GM12878 (cell line): ENCODE measurements at regions not wholly inside any gene's neighbourhood (a gene's known extent, or its start where the extent isn't known, plus 50 kb on each side); places are given as distances from the start of the nearest gene placed in this dataset.

Source experiments
- BHLHE40 ChIP-seq, 2 experiments: fragments of 450-650 bp in 1 of 2; IDR thresholded peaks; 2 replicates each; pipeline ENCODE4 v1.6.1; 2011 to 2017; ENCODE audit warnings: low read depth in 2 of 2, borderline replicate concordance in 1 of 2, improper control_type of control experiment in 1 of 2, low read length in 1 of 2, mild to moderate bottlenecking in 1 of 2
- BRCA1 ChIP-seq: IDR thresholded peaks from 2 replicates; pipeline ENCODE4 v1.6.1; 2011; ENCODE audit warnings: low read depth, low read length, improper control_type of control experiment
- CBFB ChIP-seq: IDR thresholded peaks from 2 replicates; pipeline ENCODE4 v1.6.1; 2016; ENCODE audit warnings: antibody characterized with exemption, low read depth
- CTCF ChIP-seq, 3 experiments: IDR thresholded peaks in 2 of 3; conservative IDR thresholded peaks in 1 of 3; 2 replicates each; pipeline ENCODE4 v1.5.1; 2011; ENCODE audit warnings: low read depth in 3 of 3, low read length in 3 of 3, mild to moderate bottlenecking in 3 of 3, control low read depth in 2 of 3, moderate library complexity in 2 of 3, inconsistent platforms in 1 of 3, mixed read lengths in 1 of 3; ENCODE audit not compliant: control insufficient read depth in 2 of 3, insufficient read depth in 1 of 3; ENCODE audit errors: extremely low read depth in 1 of 3
- EZH2 ChIP-seq: IDR thresholded peaks from 2 replicates; pipeline ENCODE4 v1.6.1; 2012; ENCODE audit warnings: low read depth, mild to moderate bottlenecking, control low read depth, inconsistent platforms, low read length, borderline replicate concordance; ENCODE audit not compliant: control insufficient read depth
- KDM1A ChIP-seq: fragments of 200-600 bp; sonication (generic); IDR thresholded peaks from 2 replicates; pipeline ENCODE4 v1.6.1; 2016; ENCODE audit warnings: borderline replicate concordance
- POLR2A ChIP-seq: IDR thresholded peaks from 2 replicates; pipeline ENCODE4 v1.6.1; 2011; ENCODE audit warnings: low read depth, mild to moderate bottlenecking, low read length
- POLR2AphosphoS5 ChIP-seq: IDR thresholded peaks from 2 replicates; pipeline ENCODE4 v1.6.1; 2011; ENCODE audit warnings: mild to moderate bottlenecking, low read length, inconsistent platforms
- TCF12 ChIP-seq: IDR thresholded peaks from 2 replicates; pipeline ENCODE4 v1.6.1; 2011; ENCODE audit warnings: low read depth, mild to moderate bottlenecking, low read length
- USF2 ChIP-seq: IDR thresholded peaks from 2 replicates; pipeline ENCODE4 v1.6.1; 2011; ENCODE audit warnings: low read depth, low read length, improper control_type of control experiment, borderline replicate concordance
- ZBTB11 ChIP-seq: fragments of 450-650 bp; formaldehyde crosslinking; IDR thresholded peaks from 2 replicates; pipeline ENCODE4 v1.5.0; 2022; ENCODE audit warnings: mild to moderate bottlenecking, missing genetic modification characterization
- ZSCAN29 ChIP-seq: fragments of 450-650 bp; IDR thresholded peaks from 2 replicates; pipeline ENCODE4 v1.6.1; 2017; ENCODE audit warnings: mild to moderate bottlenecking, moderate library complexity

- TF ChIP-seq ZBTB11 (CRISPR knock-in tag) (no peak), USF2 (no peak), POLR2AphosphoS5 (no peak), BHLHE40 (IDR thresholded peaks at IDR 0.05; ENCODE audit: borderline replicate concordance in 1 of 2, low read depth in 2 of 2, low read length in 1 of 2) (no peak; a peak in 1 of 4 replicates), POLR2A (no peak), ZSCAN29 (no peak), KDM1A (no peak), BRCA1 (no peak), CTCF (IDR thresholded peaks at IDR 0.05 in 2 of 3, conservative IDR thresholded peaks at IDR 0.05 in 1 of 3; ENCODE audit: control insufficient read depth in 2 of 3, extremely low read depth in 1 of 3, insufficient read depth in 1 of 3, low read depth in 3 of 3, low read length in 3 of 3) (no peak), EZH2 (no peak), CBFB (no peak), TCF12 (no peak)
Observed at GRCh38 chr2:8289111-8289510, 392.7 kb upstream of the ID2 start.
